ENCODE measurements at regions not wholly inside any gene's neighbourhood (a gene's known extent, or its start where the extent isn't known, plus 50 kb on each side); places are given as distances from the start of the nearest gene placed in this dataset.

- TF ChIP-seq CTCF (IDR thresholded peaks at IDR 0.05; ENCODE audit: control insufficient read depth, insufficient read depth, low read depth, low read length, missing control alignments): no peak
- H3K4me3 ChIP-seq (ENCODE audit: control insufficient read depth, low read depth, low read length): no peak overlapping the region
- DNase-seq (ENCODE audit: low read depth): no peak
Measured at GRCh38 chr4:19913650-19914049, 338.1 kb upstream of the SLIT2 start.

- TF ChIP-seq CTCF (IDR thresholded peaks at IDR 0.05; ENCODE audit: control insufficient read depth, insufficient read depth, low read depth, low read length, missing control alignments): no peak
- no peak overlapping the region for H3K4me3 ChIP-seq (ENCODE audit: control insufficient read depth, low read depth, low read length)
- DNase-seq (ENCODE audit: low read depth): no peak
Measured at GRCh38 chr4:19910861-19911525, 340.7 kb upstream of the SLIT2 start.

GRCh38 chr4:19905024-19905423, 346.7 kb upstream of the SLIT2 start:
- TF ChIP-seq CTCF (IDR thresholded peaks at IDR 0.05; ENCODE audit: control insufficient read depth, insufficient read depth, low read depth, low read length, missing control alignments): no peak
- no peak overlapping the region for H3K4me3 ChIP-seq (ENCODE audit: control insufficient read depth, low read depth, low read length)
- no peak for DNase-seq (ENCODE audit: low read depth)

DNA sequence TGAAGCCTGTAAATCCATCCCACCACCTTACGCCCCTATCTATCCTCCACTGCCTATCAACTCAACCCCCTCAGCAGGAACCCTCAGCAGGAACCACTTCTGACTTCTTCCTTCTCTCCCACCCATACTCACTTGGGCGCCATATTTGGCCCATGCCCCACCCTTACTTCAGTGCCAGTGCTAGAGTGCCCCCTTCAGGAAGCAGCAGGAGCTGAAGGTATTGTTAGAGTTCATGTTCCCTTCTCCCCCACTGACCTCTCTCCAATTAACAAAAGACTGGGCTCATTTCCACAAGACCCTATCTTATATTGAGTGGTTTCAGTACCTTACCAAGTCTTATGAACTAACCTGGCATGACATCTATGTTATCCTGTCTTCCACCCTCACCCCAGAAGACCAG, 363.1 kb upstream of the SLIT2 start:
- H3K4me3 ChIP-seq (ENCODE audit: control insufficient read depth, low read depth, low read length): no peak overlapping the region
- DNase-seq (ENCODE audit: low read depth): no peak
- no peak for TF ChIP-seq CTCF (IDR thresholded peaks at IDR 0.05; ENCODE audit: control insufficient read depth, insufficient read depth, low read depth, low read length, missing control alignments)

DNA sequence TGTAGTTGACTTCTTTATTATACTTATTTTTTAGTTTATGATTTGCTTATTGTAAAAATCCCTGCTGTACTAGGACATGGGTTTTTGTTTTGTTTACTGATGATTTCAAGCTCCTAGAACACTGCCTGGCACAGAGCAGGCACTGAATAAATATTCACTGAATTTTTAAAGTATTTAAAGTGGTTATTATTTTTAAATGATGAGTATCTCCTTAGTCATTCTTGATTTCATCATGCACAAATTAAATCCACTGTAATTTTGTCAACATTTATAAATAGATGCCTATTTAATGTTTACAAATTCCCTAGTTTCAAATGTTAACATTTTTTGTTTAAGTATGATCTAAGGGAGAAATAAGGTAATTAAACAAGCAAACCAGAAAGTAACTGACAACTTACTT, 367.9 kb upstream of the SLIT2 start:
- H3K4me3 ChIP-seq (ENCODE audit: control insufficient read depth, low read depth, low read length): no peak overlapping the region
- DNase-seq (ENCODE audit: low read depth): peak; percentile 3
- TF ChIP-seq CTCF (IDR thresholded peaks at IDR 0.05; ENCODE audit: control insufficient read depth, insufficient read depth, low read depth, low read length, missing control alignments): no peak

GRCh38 chr4:19880206-19880605, 371.5 kb upstream of the SLIT2 start:
- no peak overlapping the region for H3K4me3 ChIP-seq (ENCODE audit: control insufficient read depth, low read depth, low read length)
- no peak for DNase-seq (ENCODE audit: low read depth)
- no peak for TF ChIP-seq CTCF (IDR thresholded peaks at IDR 0.05; ENCODE audit: control insufficient read depth, insufficient read depth, low read depth, low read length, missing control alignments)

GRCh38 chr4:19879330-19879729, 372.4 kb upstream of the SLIT2 start:
- no peak for TF ChIP-seq CTCF (IDR thresholded peaks at IDR 0.05; ENCODE audit: control insufficient read depth, insufficient read depth, low read depth, low read length, missing control alignments)
- no peak overlapping the region for H3K4me3 ChIP-seq (ENCODE audit: control insufficient read depth, low read depth, low read length)
- no peak for DNase-seq (ENCODE audit: low read depth)
